KMS-11 (cell line): ENCODE measurements at regions not wholly inside any gene's neighbourhood (a gene's known extent, or its start where the extent isn't known, plus 50 kb on each side); places are given as distances from the start of the nearest gene placed in this dataset.

Experiments
- H2AFZ ChIP-seq: fragments of 200-600 bp; sonication (generic); 2 replicates; pipeline ENCODE4 v1.6.1; 2016; ENCODE audit warnings: antibody characterized with exemption, mixed run types, low read depth
- H3K27ac ChIP-seq: fragments of 200-600 bp; sonication (generic); 2 replicates; pipeline ENCODE4 v1.6.1; 2016; ENCODE audit warnings: mild to moderate bottlenecking, mixed run types
- H3K27me3 ChIP-seq: fragments of 200-600 bp; sonication (generic); 2 replicates; pipeline ENCODE4 v1.6.1; 2017; ENCODE audit warnings: mild to moderate bottlenecking, low read depth, mixed run types, moderate library complexity; ENCODE audit not compliant: insufficient read depth
- H3K36me3 ChIP-seq: fragments of 200-600 bp; sonication (generic); 2 replicates; pipeline ENCODE4 v1.6.1; 2017; ENCODE audit warnings: mild to moderate bottlenecking, mixed run types; ENCODE audit not compliant: insufficient read depth
- H3K4me1 ChIP-seq: fragments of 200-600 bp; sonication (generic); 2 replicates; pipeline ENCODE4 v1.6.1; 2016; ENCODE audit warnings: mild to moderate bottlenecking, low read depth, mixed run types; ENCODE audit not compliant: poor library complexity, severe bottlenecking
- H3K4me2 ChIP-seq: fragments of 200-600 bp; sonication (generic); 2 replicates; pipeline ENCODE4 v1.7.0; 2016; ENCODE audit warnings: mild to moderate bottlenecking, mixed run types
- H3K4me3 ChIP-seq: fragments of 200-600 bp; sonication (generic); IDR thresholded peaks from 2 replicates; pipeline ENCODE4 v1.6.1; 2017; ENCODE audit warnings: low read depth, low read length, mixed read lengths; ENCODE audit not compliant: insufficient read depth
- H3K79me2 ChIP-seq: fragments of 200-600 bp; sonication (generic); 2 replicates; pipeline ENCODE4 v1.6.1; 2016; ENCODE audit warnings: low read depth, mixed run types; ENCODE audit not compliant: insufficient read depth
- H3K9ac ChIP-seq: fragments of 200-600 bp; sonication (generic); 2 replicates; pipeline ENCODE4 v1.6.1; 2016; ENCODE audit warnings: mild to moderate bottlenecking, mixed run types
- H4K20me1 ChIP-seq: fragments of 200-600 bp; sonication (generic); 2 replicates; pipeline ENCODE4 v1.6.1; 2016; ENCODE audit warnings: mild to moderate bottlenecking, mixed run types; ENCODE audit not compliant: insufficient read depth
- TF ChIP-seq, protein P1 (sequence below): fragments of 200-600 bp; sonication (generic); conservative IDR thresholded peaks from 2 replicates; pipeline ENCODE4 v1.6.1; 2017; ENCODE audit warnings: low read depth, mild to moderate bottlenecking, antibody characterized with exemption, low read length, moderate library complexity, mixed read lengths

DNA sequence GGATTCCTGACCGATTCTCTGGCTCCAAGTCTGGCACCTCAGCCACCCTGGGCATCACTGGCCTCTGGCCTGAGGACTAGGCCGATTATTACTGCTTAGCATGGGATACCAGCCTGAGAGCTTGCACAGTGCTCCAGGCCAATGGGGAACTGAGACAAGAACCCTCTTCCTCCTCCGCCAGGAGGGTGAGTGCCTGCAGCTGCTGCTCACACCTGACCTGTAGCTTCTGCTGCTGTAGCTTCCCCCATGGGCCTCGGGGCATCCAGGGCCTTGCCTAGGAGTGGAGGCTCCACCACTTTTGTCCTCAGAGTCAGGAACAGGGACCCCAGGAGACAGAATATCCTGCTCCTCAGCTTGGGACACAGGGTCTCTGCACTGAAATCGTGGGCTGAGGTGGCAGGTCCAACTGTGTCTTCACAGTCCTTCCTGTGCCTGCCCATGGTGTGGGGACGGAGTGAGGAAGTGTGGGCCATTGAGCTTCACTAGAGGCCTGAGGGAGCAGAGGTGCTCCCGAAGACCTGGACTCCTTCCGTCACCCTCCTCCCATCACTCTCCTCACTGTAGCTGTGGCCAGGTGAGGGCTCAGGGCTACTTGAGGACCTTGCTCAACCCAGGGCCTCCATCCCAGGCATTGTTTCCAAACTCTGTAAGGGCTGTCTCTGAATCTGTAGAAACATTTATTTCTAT is 103.8 kb downstream of the ZNF280B start:
- Histone ChIP-seq H4K20me1 (no peaks in the 10 kb centered on the region), H3K36me3 (no peaks in the 10 kb centered on the region), H3K27ac (no peak overlapping the region), H3K79me2 (no peaks in the 10 kb centered on the region), H3K4me3 (no peak overlapping the region), H3K9ac (no peak overlapping the region), H3K4me1 (no peaks in the 10 kb centered on the region), H3K4me2 (no peak overlapping the region), H2AFZ (no peak overlapping the region), H3K27me3 (peaks cover 3% of the 10 kb centered on the region; the same call in 1 of the 2 replicates)
- TF ChIP-seq, protein P1, sequence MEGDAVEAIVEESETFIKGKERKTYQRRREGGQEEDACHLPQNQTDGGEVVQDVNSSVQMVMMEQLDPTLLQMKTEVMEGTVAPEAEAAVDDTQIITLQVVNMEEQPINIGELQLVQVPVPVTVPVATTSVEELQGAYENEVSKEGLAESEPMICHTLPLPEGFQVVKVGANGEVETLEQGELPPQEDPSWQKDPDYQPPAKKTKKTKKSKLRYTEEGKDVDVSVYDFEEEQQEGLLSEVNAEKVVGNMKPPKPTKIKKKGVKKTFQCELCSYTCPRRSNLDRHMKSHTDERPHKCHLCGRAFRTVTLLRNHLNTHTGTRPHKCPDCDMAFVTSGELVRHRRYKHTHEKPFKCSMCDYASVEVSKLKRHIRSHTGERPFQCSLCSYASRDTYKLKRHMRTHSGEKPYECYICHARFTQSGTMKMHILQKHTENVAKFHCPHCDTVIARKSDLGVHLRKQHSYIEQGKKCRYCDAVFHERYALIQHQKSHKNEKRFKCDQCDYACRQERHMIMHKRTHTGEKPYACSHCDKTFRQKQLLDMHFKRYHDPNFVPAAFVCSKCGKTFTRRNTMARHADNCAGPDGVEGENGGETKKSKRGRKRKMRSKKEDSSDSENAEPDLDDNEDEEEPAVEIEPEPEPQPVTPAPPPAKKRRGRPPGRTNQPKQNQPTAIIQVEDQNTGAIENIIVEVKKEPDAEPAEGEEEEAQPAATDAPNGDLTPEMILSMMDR: no peak

DNA sequence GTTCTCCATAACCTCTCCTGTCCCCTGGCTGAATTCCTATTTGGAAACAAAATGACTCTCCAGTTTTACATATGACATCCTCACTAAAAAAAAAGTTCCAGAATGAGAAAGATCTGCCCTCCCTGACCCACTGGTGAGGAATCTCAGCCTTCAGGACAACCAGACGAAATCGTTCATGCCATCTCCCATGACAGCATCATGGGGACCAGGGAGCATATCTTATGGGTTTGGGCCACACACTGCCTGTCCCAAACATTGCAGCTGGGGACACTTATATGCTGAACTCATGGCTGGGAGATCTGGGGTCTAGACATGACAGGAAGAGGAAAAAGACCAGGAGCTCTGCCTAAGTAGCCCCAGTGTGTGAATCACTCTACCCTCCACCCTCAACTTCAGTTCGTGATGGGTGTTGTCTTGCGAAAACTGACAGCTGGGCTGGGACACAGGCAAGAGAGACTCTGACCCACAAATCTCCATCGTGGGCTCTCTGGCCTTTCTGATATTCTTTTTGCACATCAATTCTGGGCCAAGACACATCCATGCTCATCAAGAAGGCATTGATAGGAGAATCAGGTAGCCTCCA is 102.0 kb downstream of the ZNF280B start:
- no peak overlapping the region for H3K4me2 ChIP-seq

DNA sequence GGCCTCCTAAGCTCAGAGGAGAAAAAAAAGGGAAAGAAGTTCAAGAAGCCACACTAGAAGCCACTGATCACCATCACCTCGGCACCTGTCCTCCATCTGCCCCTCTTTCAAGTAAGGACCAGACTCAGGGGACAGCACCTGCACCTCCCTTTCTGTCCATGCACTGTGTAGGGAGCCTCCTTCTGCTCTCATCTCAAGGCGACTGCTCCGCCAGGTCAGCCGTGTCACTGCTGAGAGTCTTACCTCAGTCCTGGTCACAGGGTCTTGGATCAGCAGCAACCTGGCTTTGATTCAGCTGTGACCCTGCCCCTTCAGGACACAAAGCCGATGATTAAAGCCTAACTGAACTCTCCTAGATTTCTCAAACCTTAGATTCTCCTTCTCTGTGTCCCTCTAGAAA is 101.5 kb downstream of the ZNF280B start:
- Histone ChIP-seq H3K79me2 (no peaks in the 10 kb centered on the region), H3K27me3 (peaks cover 3% of the 10 kb centered on the region; the same call in 1 of the 2 replicates), H3K4me2 (no peak overlapping the region)

More for the DNA sequence above, 102.0 kb downstream of the ZNF280B start:
- Histone ChIP-seq H3K4me1 (no peaks in the 10 kb centered on the region), H3K27ac (no peak overlapping the region), H3K9ac (no peak overlapping the region), H3K79me2 (no peaks in the 10 kb centered on the region), H3K36me3 (no peaks in the 10 kb centered on the region), H4K20me1 (no peaks in the 10 kb centered on the region), H3K27me3 (peaks cover 3% of the 10 kb centered on the region; the same call in 1 of the 2 replicates), H3K4me3 (no peak overlapping the region), H2AFZ (no peak overlapping the region)
- TF ChIP-seq, protein P1: no peak

DNA sequence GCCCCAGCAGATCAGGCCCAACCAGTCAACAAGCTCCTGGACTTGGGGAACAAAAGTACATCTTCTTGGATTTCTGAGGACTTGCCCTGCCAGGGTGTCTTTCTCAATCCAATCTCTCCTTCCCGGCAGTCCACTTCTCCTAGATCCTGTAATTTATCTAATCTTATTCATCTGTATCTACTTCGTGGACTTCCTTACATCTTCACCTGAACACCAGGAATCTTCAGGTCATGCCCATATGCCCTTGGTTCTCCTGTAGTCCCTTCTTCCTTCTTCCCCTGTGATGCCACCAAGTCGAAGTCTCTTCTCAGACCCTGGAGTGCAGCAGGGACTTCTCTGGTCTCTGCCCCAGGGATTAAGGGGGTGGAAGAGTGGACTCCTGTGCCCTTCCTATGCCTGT is 100.3 kb downstream of the ZNF280B start:
- H3K4me2 ChIP-seq: no peak overlapping the region
- H3K4me3 ChIP-seq: no peak overlapping the region
- H3K27ac ChIP-seq: no peak overlapping the region
- H3K4me1 ChIP-seq: no peaks in the 10 kb centered on the region
- no peak overlapping the region for H3K9ac ChIP-seq
- H2AFZ ChIP-seq: no peak overlapping the region
- no peaks in the 10 kb centered on the region for H4K20me1 ChIP-seq
- H3K27me3 ChIP-seq: peaks cover 3% of the 10 kb centered on the region; the same call in 1 of the 2 replicates
- no peaks in the 10 kb centered on the region for H3K36me3 ChIP-seq
- no peaks in the 10 kb centered on the region for H3K79me2 ChIP-seq
- TF ChIP-seq, protein P1: no peak

More for the DNA sequence above, 101.5 kb downstream of the ZNF280B start:
- no peak overlapping the region for H3K4me3 ChIP-seq
- H2AFZ ChIP-seq: no peak overlapping the region
- H3K36me3 ChIP-seq: no peaks in the 10 kb centered on the region
- TF ChIP-seq, protein P1: no peak
- no peaks in the 10 kb centered on the region for H4K20me1 ChIP-seq
- no peak overlapping the region for H3K9ac ChIP-seq
- no peaks in the 10 kb centered on the region for H3K4me1 ChIP-seq
- no peak overlapping the region for H3K27ac ChIP-seq
